T-helper 1 cell (primary cell): ENCODE measurements at regions not wholly inside any gene's neighbourhood (a gene's known extent, or its start where the extent isn't known, plus 50 kb on each side); places are given as distances from the start of the nearest gene placed in this dataset.

Source experiments
- DNase-seq, 5 donors: peaks; one replicate each; pipeline ENCODE4 v3.0.0-alpha.2; 2012 to 2020

- DNase-seq = no peak
Observed at GRCh38 chr5:147174671-147175265, 60.1 kb upstream of the STK32A start.

GRCh38 chr5:147175516-147176097 lies 59.2 kb upstream of the STK32A start:
- no peak for DNase-seq

- no peak for DNase-seq
Observed at GRCh38 chr5:147176422-147176821, 58.4 kb upstream of the STK32A start.

- DNase-seq = no peak
Observed at GRCh38 chr5:147177125-147177840, 57.5 kb upstream of the STK32A start.

- no peak for DNase-seq
Observed at GRCh38 chr5:147179562-147180147, 55.2 kb upstream of the STK32A start.

- no peak for DNase-seq
Observed at GRCh38 chr5:147180751-147181150, 54.1 kb upstream of the STK32A start.
